ACC112 (cell line): ENCODE measurements at regions not wholly inside any gene's neighbourhood (a gene's known extent, or its start where the extent isn't known, plus 50 kb on each side); places are given as distances from the start of the nearest gene placed in this dataset.
A peak's percentile ranks its signal among the peaks of the same experiment; 100 is the strongest.

Source experiments
- H2AFZ ChIP-seq: fragments of 200-600 bp; sonication (generic); one replicate; pipeline ENCODE4 v1.6.0; 2017; ENCODE audit warnings: antibody characterized with exemption, low read length; ENCODE audit not compliant: unreplicated experiment
- H3K27ac ChIP-seq: fragments of 200-600 bp; sonication (generic); 2 replicates; pipeline ENCODE4 v1.5.1; 2014; ENCODE audit warnings: low read depth, mild to moderate bottlenecking, antibody characterized with exemption, low read length, moderate library complexity
- H3K27me3 ChIP-seq: fragments of 200-600 bp; sonication (generic); 2 replicates; pipeline ENCODE4 v1.6.1; 2014; ENCODE audit warnings: mild to moderate bottlenecking, antibody characterized with exemption, low read length, moderate library complexity, mixed read lengths; ENCODE audit not compliant: insufficient read depth
- H3K36me3 ChIP-seq: fragments of 200-600 bp; sonication (generic); 2 replicates; pipeline ENCODE4 v1.6.1; 2016; ENCODE audit warnings: mild to moderate bottlenecking, antibody characterized with exemption, low read length, moderate library complexity, mixed read lengths; ENCODE audit not compliant: insufficient read depth
- H3K4me1 ChIP-seq: fragments of 200-600 bp; sonication (generic); one replicate; pipeline ENCODE4 v1.6.1; 2016; ENCODE audit warnings: low read length, mixed read lengths; ENCODE audit not compliant: insufficient read depth, unreplicated experiment, control insufficient read depth
- H3K4me3 ChIP-seq: fragments of 200-600 bp; sonication (generic); 2 replicates; pipeline ENCODE4 v1.5.1; 2014; ENCODE audit warnings: mild to moderate bottlenecking, low read depth, low read length
- H3K79me2 ChIP-seq: fragments of 200-600 bp; sonication (generic); one replicate; pipeline ENCODE4 v1.6.0; 2016; ENCODE audit warnings: low read length; ENCODE audit not compliant: control insufficient read depth, unreplicated experiment, insufficient read depth

GRCh38 chr16:73253922-73254480 lies 206.1 kb upstream of the ZFHX3 start:
- H3K4me3 ChIP-seq = no peak overlapping the region
- no peaks in the 10 kb centered on the region for H3K4me1 ChIP-seq
- no peaks in the 10 kb centered on the region for H3K79me2 ChIP-seq
- no peaks in the 10 kb centered on the region for H3K36me3 ChIP-seq
- H2AFZ ChIP-seq = no peak overlapping the region
- peaks cover under 1% of the 10 kb centered on the region; the same call in 1 of the 2 replicates for H3K27me3 ChIP-seq
- no peak overlapping the region for H3K27ac ChIP-seq

- Histone ChIP-seq H3K27me3 (no peaks in the 10 kb centered on the region), H3K4me3 (no peak overlapping the region), H3K27ac (no peak overlapping the region), H2AFZ (no peak overlapping the region), H3K36me3 (no peaks in the 10 kb centered on the region), H3K4me1 (no peaks in the 10 kb centered on the region), H3K79me2 (no peaks in the 10 kb centered on the region)
These were observed 204.5 kb upstream of the ZFHX3 start for GRCh38 chr16:73252446-73252845.

- H2AFZ ChIP-seq = no peak overlapping the region
- H3K36me3 ChIP-seq = no peaks in the 10 kb centered on the region
- H3K27me3 ChIP-seq = no peaks in the 10 kb centered on the region
- H3K27ac ChIP-seq = no peak overlapping the region
- H3K4me1 ChIP-seq = no peaks in the 10 kb centered on the region
- H3K79me2 ChIP-seq = no peaks in the 10 kb centered on the region
- H3K4me3 ChIP-seq = no peak overlapping the region
These were observed 203.7 kb upstream of the ZFHX3 start for GRCh38 chr16:73251608-73252007.

GRCh38 chr16:73248316-73248715 lies 200.4 kb upstream of the ZFHX3 start:
- H3K4me3 ChIP-seq = no peak overlapping the region
- peaks cover 12% of the 10 kb centered on the region for H3K27me3 ChIP-seq
- no peak overlapping the region for H3K27ac ChIP-seq
- H2AFZ ChIP-seq = no peak overlapping the region
- H3K36me3 ChIP-seq = no peaks in the 10 kb centered on the region
- H3K79me2 ChIP-seq = no peaks in the 10 kb centered on the region
- H3K4me1 ChIP-seq = no peaks in the 10 kb centered on the region

GRCh38 chr16:73240920-73241319 lies 193.0 kb upstream of the ZFHX3 start:
- H3K27ac ChIP-seq = no peak overlapping the region
- no peak overlapping the region for H3K4me3 ChIP-seq
- H3K36me3 ChIP-seq = no peaks in the 10 kb centered on the region
- H3K79me2 ChIP-seq = no peaks in the 10 kb centered on the region
- H2AFZ ChIP-seq = no peak overlapping the region
- peaks cover 28% of the 10 kb centered on the region for H3K27me3 ChIP-seq
- H3K4me1 ChIP-seq = no peaks in the 10 kb centered on the region

- peaks cover 12% of the 10 kb centered on the region for H3K27me3 ChIP-seq
- H3K79me2 ChIP-seq = no peaks in the 10 kb centered on the region
- H3K4me3 ChIP-seq = no peak overlapping the region
- no peaks in the 10 kb centered on the region for H3K36me3 ChIP-seq
- no peaks in the 10 kb centered on the region for H3K4me1 ChIP-seq
- no peak overlapping the region for H2AFZ ChIP-seq
- H3K27ac ChIP-seq = no peak overlapping the region
These were observed 189.7 kb upstream of the ZFHX3 start for GRCh38 chr16:73237601-73238000.

GRCh38 chr16:73234496-73234895 lies 186.6 kb upstream of the ZFHX3 start:
- H3K4me1 ChIP-seq = peaks cover 4% of the 10 kb centered on the region
- H3K79me2 ChIP-seq = no peaks in the 10 kb centered on the region
- no peak overlapping the region for H3K4me3 ChIP-seq
- no peak overlapping the region for H3K27ac ChIP-seq
- no peaks in the 10 kb centered on the region for H3K27me3 ChIP-seq
- H2AFZ ChIP-seq = no peak overlapping the region
- no peaks in the 10 kb centered on the region for H3K36me3 ChIP-seq

GRCh38 chr16:73233846-73234424 lies 186.0 kb upstream of the ZFHX3 start:
- H2AFZ ChIP-seq = no peak overlapping the region
- H3K27ac ChIP-seq = no peak overlapping the region
- no peaks in the 10 kb centered on the region for H3K27me3 ChIP-seq
- H3K36me3 ChIP-seq = no peaks in the 10 kb centered on the region
- peaks cover 4% of the 10 kb centered on the region for H3K4me1 ChIP-seq
- H3K79me2 ChIP-seq = no peaks in the 10 kb centered on the region
- H3K4me3 ChIP-seq = no peak overlapping the region

- H3K79me2 ChIP-seq = no peaks in the 10 kb centered on the region
- no peaks in the 10 kb centered on the region for H3K36me3 ChIP-seq
- H3K4me1 ChIP-seq = peaks cover 4% of the 10 kb centered on the region
- H3K27ac ChIP-seq = no peak overlapping the region
- H3K4me3 ChIP-seq = peak overlapping the region; percentile 77
- no peak overlapping the region for H2AFZ ChIP-seq
- H3K27me3 ChIP-seq = no peaks in the 10 kb centered on the region
These were observed 185.4 kb upstream of the ZFHX3 start for GRCh38 chr16:73233329-73233765.

GRCh38 chr16:73232555-73233328 lies 184.8 kb upstream of the ZFHX3 start:
- H3K4me3 ChIP-seq = peak overlapping the region; percentile 77
- peak overlapping the region; percentile 90 for H2AFZ ChIP-seq
- peaks cover 4% of the 10 kb centered on the region for H3K4me1 ChIP-seq
- no peaks in the 10 kb centered on the region for H3K79me2 ChIP-seq
- no peaks in the 10 kb centered on the region for H3K27me3 ChIP-seq
- H3K27ac ChIP-seq = peak overlapping the region; percentile 49; the same call in 1 of the 2 replicates
- no peaks in the 10 kb centered on the region for H3K36me3 ChIP-seq
